ENCODE measurements at regions not wholly inside any gene's neighbourhood (a gene's known extent, or its start where the extent isn't known, plus 50 kb on each side); places are given as distances from the start of the nearest gene placed in this dataset.

DNA sequence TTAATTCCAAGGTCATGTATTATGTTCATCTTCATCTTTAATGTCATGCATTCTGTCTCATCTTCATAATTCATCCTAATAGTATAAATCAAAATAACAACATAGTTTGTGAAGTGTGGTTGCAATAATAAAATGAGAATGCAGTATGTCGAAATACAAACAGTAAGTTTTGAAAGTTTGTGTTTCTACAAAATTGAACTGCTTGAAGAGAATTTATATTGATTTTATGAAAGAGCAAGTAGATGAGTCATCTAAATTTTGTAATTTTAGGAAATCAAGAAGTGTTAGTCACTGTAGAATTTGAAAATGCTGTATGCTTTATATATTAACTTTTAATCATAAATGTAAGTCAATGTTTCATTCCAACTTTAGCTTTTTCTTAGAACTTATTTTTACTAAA, 190.5 kb upstream of the PPP1R3A start:
- no peak for DNase-seq

DNA sequence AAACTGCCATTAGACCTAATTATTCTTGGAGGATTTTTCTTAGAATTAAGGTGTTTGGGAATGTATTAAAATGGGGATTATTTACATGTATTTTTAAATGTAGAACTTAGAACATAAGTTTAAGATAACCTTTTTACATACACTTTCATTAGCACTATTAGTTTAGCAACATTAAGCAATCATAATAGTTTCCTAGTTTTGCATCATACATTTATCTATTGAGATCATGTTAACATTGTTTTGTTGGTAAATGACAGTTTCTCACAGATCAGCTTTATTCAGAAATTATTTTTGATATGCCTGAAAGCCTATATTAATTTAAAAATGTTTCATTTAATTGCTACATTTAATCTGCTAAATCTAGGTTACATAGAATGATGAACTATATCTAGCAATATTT, 189.7 kb upstream of the PPP1R3A start:
- DNase-seq: no peak

DNA sequence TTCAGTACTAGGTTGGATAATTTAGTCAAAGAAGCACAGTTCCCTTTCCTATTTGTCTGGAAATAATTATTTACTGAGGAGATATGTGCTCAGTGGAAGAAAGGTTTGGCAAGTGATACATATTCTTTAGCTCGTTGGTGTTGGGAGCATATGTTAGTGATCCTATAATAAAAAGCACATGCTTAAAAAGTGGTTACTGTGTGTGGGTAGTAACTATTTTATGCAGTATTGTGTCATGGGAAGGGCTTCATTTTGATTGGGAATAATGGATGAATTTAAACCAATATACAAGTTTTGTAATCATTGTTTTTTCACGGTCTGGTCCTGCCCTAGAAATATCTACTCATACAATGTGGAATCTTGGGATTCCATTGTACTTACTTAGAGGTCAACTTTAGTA, 188.7 kb upstream of the PPP1R3A start:
- DNase-seq: no peak

DNA sequence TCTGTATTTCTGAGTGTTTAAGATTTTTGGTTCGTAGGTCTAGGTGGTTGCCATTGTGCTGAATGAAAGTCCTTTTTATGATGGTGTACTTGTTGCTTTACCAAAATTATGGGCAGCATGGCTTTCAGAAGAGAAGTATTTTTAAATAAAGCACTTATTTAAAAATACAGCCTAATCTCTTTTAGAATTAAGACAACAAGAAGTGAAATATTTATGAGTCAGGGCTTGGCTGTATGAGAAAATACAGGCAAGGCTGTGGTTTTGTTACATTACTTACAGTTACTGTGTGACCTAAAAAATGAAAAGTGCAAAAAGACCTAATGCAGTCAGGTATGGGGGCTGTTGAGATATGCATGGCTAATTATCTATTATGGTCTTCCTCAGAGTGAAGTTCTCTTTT, 185.2 kb upstream of the PPP1R3A start:
- no peak for DNase-seq

DNA sequence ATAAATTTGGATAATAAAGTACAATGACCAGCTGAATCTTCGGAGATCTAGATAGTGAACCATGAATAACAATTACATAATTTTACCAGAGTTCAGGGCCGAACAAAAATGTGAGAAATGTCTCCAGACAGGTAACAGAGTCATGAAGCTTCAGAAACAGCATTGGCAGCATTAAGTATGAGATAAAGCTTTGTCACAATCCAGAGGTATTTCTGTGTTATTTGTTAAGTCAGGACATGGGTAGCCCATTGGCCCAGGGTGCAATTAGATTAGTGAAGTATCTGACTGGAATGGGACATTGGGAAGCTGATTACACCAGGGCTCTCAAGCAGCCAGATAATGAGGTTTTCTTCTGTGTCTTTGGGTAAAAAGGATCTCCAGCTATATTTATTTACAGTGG, 184.2 kb upstream of the PPP1R3A start:
- no peak for DNase-seq

DNA sequence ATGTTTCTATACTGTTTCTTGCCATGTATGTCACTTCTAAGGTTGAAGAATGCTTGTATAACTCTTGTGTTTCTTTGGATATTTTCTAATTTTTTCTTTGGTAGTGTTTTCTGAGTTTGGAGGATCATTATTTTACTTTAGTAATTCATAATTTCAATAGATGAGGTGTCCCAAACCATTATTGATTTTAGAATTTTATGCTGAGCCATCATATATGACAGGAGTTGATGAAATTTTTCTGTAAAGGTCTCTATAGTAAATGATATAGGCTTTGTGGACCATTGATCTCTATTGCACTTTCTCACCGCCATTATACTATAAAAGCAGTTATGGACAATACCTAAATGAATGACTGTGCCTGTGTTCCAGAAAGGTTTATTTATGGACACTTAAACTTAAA, 183.3 kb upstream of the PPP1R3A start:
- no peak for DNase-seq

DNA sequence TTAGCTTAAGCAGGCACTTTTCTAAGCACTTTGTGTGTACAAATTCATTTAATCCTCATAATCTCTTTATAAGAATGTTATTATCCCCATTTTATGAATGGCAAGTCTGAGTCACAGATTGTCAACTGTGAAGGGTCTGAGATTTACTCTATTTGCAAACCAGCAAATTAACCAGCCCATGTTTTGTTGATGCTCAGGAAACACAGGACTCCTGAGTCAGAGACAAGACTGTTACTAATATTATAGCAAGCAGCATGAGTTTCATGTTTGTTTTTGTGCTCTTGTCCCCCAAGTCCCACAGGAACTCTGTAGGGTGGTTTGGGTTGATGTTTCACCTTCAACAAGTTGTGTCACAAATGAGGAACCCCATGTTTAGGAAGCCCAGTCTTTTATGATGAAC, 182.0 kb upstream of the PPP1R3A start:
- no peak for DNase-seq

DNA sequence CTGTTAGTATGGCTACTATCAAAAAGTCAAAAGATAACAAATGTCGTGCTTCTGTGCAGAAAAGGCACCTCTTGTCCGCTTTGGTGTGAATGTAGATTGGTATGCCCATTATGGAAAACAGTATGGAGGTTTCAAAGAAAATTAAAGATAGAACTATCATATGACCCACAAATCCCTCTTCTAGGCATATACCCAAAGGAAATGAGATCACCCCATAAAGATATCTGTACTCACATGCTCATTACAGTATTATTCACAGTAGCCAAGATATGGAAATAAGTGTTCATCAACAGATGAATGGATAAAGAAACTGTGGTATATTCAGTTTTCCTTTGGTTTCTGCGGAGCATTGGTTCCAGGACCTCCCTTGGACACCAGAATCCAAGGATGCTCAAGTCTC, 180.5 kb upstream of the PPP1R3A start:
- DNase-seq: no peak

DNA sequence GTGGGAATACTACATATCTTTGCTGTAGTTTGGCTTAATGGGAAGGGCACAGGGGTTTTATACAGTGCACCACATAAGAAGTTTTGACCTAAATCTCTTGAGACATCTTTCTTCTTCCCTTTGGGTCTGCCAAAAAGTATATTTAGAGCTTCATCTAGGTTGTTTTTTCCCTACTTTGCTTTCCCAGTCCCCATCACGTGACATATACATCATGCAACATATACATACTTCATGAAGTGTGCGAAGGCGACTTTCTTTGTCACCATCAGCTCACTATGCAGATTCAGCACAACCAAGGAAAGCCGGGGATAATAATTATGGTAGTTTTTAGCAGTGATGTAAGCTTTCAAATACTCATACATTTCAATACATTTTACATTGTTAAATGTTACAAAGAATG, 177.1 kb upstream of the PPP1R3A start:
- no peak for DNase-seq

DNA sequence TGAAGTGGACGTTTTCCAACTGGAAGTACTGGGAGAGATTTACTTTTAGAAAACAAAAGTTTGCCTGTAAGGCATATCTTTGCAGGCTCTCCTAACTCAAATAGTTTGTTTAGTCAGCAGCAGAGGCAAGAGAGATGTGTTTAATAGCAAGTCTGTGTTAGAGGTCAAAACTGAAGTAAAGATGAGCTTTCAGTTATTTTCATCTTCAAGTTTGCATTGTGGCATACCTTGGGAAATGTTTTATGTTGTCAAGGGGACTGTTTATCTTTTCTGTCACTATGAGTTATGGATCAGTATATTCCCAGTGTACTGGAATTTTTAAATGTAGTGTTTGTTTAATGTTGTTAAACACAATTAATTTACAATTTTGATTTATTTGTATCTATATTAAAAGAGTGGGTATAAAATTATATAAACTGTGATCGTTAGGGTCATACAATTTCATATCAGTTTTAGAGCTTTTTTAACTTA, 169.7 kb upstream of the PPP1R3A start:
- DNase-seq: no peak

DNA sequence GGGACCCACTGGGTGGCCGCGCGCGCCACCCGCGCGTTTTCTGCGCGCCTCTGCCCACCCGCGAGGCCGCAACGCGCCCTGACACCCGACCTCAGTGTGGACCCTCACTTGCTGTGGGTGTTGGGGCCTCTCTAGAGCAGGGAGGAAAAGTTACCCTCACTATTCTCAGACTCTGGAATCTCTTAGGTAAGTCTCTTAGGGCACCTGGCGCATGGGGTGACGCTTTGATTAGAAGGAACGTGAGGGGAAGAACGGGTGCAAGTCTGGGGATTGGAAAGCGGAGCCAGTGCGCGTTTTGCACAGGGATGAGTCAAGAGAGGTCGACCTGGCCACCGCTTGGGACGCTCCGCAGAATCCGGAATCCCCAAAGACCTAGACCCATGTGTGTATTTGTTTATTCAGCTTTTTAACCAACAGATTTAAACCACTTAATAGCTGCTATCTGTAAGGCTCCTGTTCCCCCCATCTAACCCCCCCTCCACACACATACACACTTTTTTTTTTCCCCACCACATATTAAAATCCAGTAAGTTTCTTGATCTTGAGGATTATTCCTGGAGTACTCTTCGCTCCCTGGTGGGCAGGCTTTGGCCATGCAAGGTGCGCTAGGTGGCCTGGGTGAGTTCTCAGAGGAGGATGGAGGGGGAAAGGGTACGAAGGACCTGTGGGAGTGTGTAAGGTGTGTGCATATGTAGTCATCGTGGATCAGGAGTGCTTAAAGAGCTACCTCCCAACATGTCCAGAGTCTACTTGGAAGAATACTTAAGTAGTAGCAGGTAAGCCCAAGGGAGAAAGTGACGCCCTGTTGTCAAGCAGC, 169.1 kb upstream of the PPP1R3A start:
- DNase-seq: no peak

DNA sequence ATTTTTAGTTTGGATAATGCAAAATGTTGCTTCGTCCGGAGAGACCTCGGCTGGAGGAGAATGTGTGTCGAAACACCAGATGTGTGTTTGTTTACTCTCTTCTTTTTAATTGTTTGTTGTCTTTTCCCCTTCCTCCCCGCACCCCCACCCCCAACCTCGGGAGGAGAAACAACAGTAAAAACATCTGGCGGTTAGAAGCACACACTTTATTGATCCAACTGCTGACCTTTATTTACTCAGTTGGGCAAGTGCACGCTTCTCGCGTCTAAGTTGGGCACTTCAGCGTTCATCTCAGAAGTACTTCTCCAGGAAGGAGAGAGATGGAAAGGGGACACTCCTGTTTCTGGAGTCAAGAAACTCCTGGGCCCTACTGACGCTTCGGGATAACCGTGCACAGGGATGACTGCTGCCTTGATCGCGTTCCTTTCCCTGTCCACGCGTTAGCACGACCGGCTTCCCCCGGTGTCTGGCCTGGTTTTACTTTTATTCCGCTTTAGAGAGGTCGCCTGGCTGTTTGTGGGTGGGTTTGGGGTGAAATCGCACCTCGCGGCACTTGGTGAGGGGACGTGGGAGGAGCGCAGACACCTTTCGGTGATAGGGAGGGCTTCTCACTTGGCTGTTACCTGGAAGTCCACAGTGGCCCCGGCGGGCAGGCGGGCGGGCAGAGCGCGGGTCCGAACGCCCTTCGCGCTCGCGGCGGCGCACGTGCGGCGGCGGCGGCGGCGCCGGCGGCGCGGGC, 168.3 kb upstream of the PPP1R3A start:
- peak; percentile 2 for DNase-seq

DNA sequence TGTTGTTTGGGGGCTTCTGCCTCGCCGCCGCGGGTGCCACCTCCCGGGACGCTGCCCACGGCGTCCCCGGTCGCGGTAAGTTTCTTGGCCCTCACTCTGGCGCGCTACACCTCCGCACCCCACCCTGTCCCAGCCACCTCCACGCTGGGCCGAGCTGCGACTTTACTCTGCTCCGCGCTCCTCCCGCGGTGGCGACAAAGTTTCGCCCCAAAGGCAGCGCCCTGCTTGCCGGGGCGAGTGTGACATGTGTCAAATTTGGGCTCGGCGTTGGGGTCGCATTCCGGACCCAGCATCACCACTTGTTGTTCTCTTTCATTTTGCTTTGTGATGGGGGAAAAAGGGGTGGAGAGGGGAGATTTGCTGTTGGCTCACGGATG, 167.7 kb upstream of the PPP1R3A start:
- peak; percentile 24 for DNase-seq

DNA sequence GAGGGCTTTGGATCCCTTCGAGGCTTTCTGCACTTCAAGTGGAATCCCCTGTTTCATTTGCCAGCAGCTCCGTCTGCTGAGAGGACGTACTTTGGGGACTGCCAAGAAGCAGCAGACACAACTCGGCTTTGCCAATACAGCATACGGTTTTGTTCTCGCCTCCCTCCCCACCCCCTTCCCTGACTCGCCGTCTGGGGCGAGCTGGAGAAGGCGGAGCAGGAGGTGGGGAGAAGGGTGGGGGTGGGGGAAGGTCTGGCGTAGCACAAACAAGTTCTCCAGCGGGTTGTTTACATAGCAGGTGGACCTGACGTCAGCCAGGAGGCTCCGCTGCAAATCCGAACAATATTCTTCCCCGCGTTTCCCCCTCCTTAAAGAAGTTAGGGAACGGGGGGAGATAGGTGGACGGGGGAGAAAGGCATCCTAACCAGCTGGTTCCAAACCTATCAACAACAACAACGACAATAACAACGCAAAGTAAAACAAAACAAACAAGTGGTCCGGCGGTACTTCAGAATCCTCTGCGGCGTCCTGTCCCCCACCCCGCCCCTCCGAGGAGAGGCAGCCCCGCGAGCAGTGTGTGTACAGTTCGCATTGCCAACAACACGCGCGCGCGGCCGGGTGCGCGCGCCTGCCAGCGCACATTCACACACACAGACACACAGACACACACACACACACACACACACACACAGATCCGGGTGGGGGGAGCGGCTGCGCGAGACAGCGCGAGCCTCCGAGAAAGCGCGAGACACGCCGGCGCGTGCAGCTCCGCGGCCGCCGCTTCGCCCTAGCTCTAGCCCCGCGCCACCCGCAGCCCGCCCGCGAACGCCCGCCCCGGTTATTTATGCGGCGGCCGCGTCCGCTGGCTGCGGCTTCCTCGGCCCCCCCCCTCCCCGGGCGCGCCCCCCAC, 167.0 kb upstream of the PPP1R3A start:
- DNase-seq: peak; percentile 40

DNA sequence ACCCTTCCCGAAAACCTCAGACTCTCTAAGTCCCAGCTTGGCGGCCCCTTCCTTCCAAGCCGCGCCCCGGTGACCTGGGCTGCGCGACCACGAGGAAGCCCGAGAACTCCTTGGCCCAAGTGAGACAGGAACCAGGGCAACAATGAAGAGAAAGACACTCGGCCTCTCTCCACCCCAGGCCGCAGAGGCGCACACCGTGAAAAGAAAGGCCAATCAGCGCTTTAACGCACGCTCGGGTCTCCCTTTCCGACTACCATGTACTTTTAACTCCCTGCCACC, 166.4 kb upstream of the PPP1R3A start:
- DNase-seq: no peak

DNA sequence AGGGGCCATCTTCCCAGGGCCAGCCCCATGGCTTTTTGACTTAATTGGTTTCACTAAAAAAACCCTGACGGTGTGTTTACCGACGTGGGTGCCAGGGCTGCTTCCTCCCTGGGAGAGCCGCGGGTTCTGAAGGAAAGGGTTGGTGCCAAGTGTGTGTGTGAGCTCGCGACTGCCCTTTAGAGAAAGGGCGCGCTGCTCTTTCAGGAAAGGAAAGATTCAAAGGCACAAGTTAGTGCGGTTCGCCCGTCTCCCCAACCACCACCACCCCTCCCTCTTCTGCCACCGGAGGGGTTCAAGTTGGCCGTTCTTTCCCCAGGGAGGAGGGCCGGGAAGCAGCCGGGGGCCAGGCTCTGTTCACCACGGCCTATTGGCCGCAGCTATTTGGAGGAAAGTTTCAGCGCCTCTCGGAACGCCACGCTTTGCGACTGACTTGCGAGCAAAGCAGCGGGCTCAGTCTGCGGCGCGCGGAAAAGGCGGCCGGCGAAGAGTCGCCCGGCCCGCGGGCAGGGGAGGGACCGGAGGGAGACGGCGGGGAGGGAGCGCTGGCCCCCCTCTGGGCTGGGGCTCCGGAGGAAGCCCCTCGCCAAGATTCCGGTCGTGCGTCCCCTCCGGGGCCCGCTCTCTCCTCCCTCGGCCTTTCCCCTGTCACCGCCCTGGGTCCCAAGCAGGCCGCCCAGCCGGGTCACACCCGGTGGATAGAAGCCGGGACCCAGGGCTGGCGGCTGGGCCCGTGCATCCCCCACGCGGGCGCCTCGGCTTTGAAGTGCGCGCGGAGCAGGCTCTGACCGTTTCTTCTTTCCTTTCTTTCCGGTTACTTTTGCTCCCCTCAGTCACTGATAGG, 165.9 kb upstream of the PPP1R3A start:
- peak; percentile 17 for DNase-seq

DNA sequence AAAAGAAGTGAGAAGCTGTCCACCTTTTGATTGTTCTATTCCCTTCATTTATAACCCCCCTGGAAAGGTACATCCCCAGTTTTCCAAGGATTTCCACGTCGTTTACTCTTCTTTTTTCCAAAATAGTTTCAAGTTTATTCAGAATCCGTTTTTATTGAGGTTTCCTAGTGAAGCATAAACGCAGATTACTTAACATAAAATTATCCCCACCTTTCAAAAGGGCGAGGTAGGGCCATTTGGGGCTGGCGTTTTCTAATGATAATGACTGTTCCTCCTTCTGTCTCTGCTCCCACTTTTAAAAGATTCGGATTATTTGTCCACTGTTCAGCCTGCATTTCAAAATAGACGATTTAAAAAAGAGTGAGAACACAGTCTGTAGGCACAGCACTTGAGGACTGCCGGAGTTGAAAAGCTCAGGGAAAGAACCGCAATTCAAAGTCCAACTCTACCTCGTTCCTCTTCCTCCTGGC, 165.2 kb upstream of the PPP1R3A start:
- DNase-seq: no peak

DNA sequence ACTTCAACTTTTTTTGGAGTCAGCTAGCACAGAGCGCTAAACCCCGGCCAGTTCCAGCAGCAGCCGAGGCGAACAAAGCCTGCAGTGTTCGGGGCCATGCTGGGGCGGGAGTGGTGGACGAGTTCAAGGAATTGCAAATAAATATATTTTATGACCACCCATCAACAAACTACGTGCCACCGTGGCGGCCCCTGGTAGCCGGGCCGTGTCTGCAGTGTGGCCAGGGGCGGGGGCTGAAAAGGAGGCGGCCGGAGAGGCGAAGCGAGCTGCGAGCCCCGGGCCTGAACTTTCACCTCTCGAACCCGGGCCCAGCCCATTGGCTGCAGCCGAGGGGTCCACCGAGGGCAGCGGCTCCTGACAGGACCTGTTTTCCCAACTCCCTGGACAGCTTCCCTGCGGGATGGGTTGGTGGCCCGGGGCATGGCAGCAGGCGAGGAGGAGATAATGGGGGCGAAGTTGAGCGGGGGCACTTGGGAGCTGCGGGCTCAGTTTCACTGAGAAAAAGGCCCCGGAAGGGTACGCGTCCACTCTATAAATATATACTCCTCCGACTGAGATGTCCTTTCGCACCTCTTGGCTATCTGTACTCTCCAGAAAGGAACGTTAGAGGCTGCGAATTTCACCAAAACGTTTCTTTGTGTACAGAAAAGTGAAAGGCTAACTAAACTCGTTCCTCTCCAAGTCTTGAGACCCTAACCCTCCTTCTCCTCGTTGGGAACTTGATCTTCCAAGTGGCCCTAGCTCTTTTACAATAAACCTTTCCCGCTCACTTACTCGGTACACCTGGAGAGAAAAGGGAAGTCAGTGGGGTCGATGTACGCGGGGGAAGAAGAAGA, 164.6 kb upstream of the PPP1R3A start:
- peak; percentile 3 for DNase-seq

DNA sequence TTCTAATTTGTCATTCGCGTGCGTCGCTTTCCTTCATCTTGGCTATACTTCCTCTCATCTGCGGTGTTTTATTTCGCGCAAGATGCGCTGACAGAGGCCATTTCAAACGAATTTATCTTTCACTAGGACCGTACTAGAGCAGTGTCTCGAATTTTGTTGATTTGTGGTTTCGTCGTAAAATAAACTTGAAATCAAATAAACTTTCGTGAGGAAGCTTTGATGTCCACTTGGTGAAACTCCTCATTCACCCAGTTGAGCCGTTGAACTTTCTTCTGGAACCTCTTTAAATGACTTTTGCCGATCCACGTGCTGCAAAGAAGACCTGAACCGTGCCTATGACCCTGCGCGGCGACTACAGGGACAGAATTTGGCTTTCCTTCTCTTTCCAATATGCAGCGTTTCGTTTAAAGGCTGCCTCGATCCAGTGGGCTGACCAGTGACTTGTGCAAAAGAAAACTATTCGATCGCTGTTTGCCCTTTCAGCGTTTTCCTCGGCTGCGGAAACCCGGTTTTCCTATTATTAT, 163.9 kb upstream of the PPP1R3A start:
- peak; percentile 4 for DNase-seq

DNA sequence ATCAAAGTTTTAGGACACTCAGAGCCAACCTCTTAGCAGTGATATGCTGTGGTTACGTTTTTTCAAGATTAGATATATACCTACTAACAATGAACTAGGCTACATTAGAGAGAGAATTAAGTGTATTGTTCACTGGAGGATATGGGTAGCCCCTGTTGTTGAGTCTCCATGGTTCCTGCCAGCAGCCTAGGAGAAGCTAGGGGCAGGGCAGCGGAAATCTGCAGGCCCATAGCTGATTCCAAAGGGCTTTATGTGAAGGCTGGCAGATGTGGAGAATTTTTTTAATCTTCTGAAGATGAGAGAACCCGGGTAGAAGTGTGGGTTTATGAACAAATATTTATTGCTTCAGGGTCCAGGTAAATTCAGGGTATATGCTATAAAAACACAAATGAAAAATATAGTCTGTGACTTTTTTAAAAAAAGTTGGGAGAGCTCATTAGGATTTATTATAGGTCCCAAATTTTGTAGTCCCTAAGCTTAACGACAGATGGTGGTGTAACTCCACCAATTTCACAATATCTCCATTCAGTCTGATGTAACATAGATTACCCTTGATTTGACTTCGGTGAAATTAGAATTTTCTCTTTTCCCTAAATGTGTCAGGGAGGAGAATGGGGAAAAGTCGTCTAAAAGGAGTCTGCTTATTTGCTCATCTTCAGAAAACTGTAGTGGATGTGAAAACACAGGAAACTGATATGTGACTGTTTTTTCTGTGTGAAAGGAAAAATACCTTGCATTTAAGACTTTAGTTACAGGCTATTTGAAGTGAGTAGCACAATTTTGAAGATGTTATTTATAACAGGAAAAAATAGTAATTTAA, 163.0 kb upstream of the PPP1R3A start:
- no peak for DNase-seq

All from stimulated activated CD4-positive, alpha-beta T cell treated with anti-CD3 and anti-CD28 coated beads, Interleukin-15, amount 100 ng/mL, for 24 hours (primary cell).